AG04450 (cell line): ENCODE measurements at regions not wholly inside any gene's neighbourhood (a gene's known extent, or its start where the extent isn't known, plus 50 kb on each side); places are given as distances from the start of the nearest gene placed in this dataset.

Experiments
- CTCF ChIA-PET: fragments of 300-600, 350-600 bp; formaldehyde crosslinking; extraction: SDS; loops from one replicate; lab custom pipeline; 2022; ENCODE audit warnings: antibody characterized with exemption, inconsistent platforms; lab: Charles Lee
- POLR2A ChIA-PET: fragments of 350-600 bp; formaldehyde crosslinking; extraction: SDS; loops from one replicate; lab custom pipeline; 2021; ENCODE audit warnings: antibody characterized with exemption, inconsistent platforms; lab: Yijun Ruan, JAX
- DNase-seq: peaks from one replicate; pipeline ENCODE4 v3.0.0-alpha.2; 2011; ENCODE audit warnings: low read depth, low spot score
- H3K27ac ChIP-seq: one replicate; pipeline ENCODE4 v1.5.1; 2012; ENCODE audit warnings: low read depth, low read length, control low read depth
- H3K27me3 ChIP-seq: one replicate; pipeline ENCODE4 v1.6.0; 2012; ENCODE audit warnings: low read length; ENCODE audit not compliant: control insufficient read depth, insufficient read depth
- H3K4me3 ChIP-seq: 2 replicates; pipeline ENCODE4 v1.5.1; 2011; ENCODE audit warnings: mild to moderate bottlenecking, low read depth, low read length, control low read depth
- H3K9me3 ChIP-seq: 2 replicates; pipeline ENCODE4 v1.5.1; 2012; ENCODE audit warnings: low read length; ENCODE audit not compliant: control insufficient read depth, insufficient read depth
- TF ChIP-seq, protein P1 (sequence below): IDR thresholded peaks from 2 replicates; pipeline ENCODE4 v1.5.1; 2011; ENCODE audit warnings: low read depth, low read length, control low read depth, inconsistent platforms

GRCh38 chr11:23947883-23948282 lies 549.0 kb upstream of the LUZP2 start:
- ChIA-PET POLR2A (interaction anchor here (1.3 kb wide), 1 partner anchor 29 kb away, joined by 3 read pairs; no protein-coding TSS in a partner anchor), CTCF (no interaction called here)
- Histone ChIP-seq H3K4me3 (no peak overlapping the region), H3K27ac (no peak overlapping the region), H3K9me3 (no peaks in the 10 kb centered on the region), H3K27me3 (no peaks in the 10 kb centered on the region)
- DNase-seq = no peak
- TF ChIP-seq, protein P1, sequence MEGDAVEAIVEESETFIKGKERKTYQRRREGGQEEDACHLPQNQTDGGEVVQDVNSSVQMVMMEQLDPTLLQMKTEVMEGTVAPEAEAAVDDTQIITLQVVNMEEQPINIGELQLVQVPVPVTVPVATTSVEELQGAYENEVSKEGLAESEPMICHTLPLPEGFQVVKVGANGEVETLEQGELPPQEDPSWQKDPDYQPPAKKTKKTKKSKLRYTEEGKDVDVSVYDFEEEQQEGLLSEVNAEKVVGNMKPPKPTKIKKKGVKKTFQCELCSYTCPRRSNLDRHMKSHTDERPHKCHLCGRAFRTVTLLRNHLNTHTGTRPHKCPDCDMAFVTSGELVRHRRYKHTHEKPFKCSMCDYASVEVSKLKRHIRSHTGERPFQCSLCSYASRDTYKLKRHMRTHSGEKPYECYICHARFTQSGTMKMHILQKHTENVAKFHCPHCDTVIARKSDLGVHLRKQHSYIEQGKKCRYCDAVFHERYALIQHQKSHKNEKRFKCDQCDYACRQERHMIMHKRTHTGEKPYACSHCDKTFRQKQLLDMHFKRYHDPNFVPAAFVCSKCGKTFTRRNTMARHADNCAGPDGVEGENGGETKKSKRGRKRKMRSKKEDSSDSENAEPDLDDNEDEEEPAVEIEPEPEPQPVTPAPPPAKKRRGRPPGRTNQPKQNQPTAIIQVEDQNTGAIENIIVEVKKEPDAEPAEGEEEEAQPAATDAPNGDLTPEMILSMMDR = no peak

GRCh38 chr11:23948851-23949250 lies 548.0 kb upstream of the LUZP2 start:
- H3K4me3 ChIP-seq = no peak overlapping the region
- ChIA-PET POLR2A (no interaction called here), CTCF (interaction anchor here (1.2 kb wide), 1 partner anchor 28 kb away, joined by 3 read pairs; no protein-coding TSS in a partner anchor)
- DNase-seq = no peak
- TF ChIP-seq, protein P1 = no peak
- no peak overlapping the region for H3K27ac ChIP-seq
- no peaks in the 10 kb centered on the region for H3K27me3 ChIP-seq
- no peaks in the 10 kb centered on the region for H3K9me3 ChIP-seq

- TF ChIP-seq, protein P1 = no peak
- CTCF ChIA-PET = interaction anchor here (1.4 kb wide), 1 partner anchor 414 kb away, joined by 3 read pairs; no protein-coding TSS in a partner anchor
- Histone ChIP-seq H3K27me3 (no peaks in the 10 kb centered on the region), H3K9me3 (no peaks in the 10 kb centered on the region), H3K27ac (no peak overlapping the region), H3K4me3 (no peak overlapping the region)
- POLR2A ChIA-PET = interaction anchor here (0.9 kb wide), 1 partner anchor 79 kb away, joined by 3 read pairs; no protein-coding TSS in a partner anchor
- DNase-seq = no peak
These were observed 542.7 kb upstream of the LUZP2 start for GRCh38 chr11:23953951-23954710.

DNA sequence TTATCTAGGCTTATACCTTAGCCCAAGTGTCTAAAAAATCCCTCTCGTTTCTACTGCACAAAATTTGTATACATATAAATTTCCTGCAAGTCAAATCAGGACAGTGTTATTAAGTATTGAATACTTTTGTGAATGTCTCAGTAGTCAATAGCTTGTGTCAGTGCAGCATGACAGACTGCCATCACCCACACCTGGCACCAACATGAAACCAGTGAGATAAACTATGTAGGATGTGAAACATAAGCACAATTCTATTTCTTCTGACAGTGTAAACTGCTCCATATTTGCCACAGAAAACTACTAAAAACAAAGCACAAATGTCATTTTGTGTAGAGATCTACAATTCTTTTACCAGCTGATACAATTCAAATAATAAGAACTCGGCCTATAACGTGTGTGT lies 542.1 kb upstream of the LUZP2 start:
- no peak for DNase-seq
- TF ChIP-seq, protein P1 = no peak
- ChIA-PET CTCF (interaction anchor here (1.4 kb wide), 1 partner anchor 414 kb away, joined by 3 read pairs; no protein-coding TSS in a partner anchor), POLR2A (no interaction called here)
- Histone ChIP-seq H3K27me3 (no peaks in the 10 kb centered on the region), H3K9me3 (no peaks in the 10 kb centered on the region), H3K27ac (no peak overlapping the region), H3K4me3 (no peak overlapping the region)

DNA sequence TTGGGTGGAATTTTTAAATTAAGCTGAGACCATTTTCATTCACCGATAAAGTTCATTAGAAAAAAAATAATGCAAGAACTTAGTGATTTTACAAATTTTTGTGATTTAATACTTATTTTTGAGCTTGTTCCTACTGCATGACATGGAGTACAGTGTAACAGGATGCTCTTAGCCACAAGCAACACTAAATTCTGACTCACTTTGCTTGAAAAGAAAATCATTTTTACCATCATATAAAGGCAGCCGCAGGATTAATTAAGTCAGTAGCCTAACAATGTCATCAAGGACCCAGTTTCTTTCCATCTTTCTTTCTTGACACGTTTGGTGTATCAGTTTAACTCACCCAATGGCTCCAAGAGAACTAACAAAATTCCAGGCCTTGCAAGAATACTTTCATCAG lies 540.3 kb upstream of the LUZP2 start:
- no peak overlapping the region for H3K27ac ChIP-seq
- DNase-seq = no peak
- ChIA-PET POLR2A (interaction anchor here (0.6 kb wide), 1 partner anchor 20 kb away, joined by 4 read pairs; no protein-coding TSS in a partner anchor), CTCF (interaction anchor here (0.5 to 1.4 kb wide), 3 partner anchors 12 to 17 kb away, joined by 3 read pairs; no protein-coding TSS in a partner anchor)
- H3K27me3 ChIP-seq = no peaks in the 10 kb centered on the region
- H3K9me3 ChIP-seq = peaks cover under 1% of the 10 kb centered on the region; the same call in 1 of the 2 replicates
- TF ChIP-seq, protein P1 = no peak
- no peak overlapping the region for H3K4me3 ChIP-seq
